Breast epithelium (tissue), 3 donors: ENCODE measurements at regions not wholly inside any gene's neighbourhood (a gene's known extent, or its start where the extent isn't known, plus 50 kb on each side); places are given as distances from the start of the nearest gene placed in this dataset.

Source experiments
- CTCF ChIP-seq, 3 donors: fragments of 450-650 bp; IDR thresholded peaks; one replicate each; pipeline ENCODE4 v1.5.1; 2016 to 2017; ENCODE audit warnings: antibody characterized with exemption in 3 of 3, mild to moderate bottlenecking in 3 of 3, moderate library complexity in 3 of 3
- POLR2A ChIP-seq: fragments of 450-650 bp; IDR thresholded peaks from one replicate; pipeline ENCODE4 v1.6.1; 2016; ENCODE audit warnings: antibody characterized with exemption, mild to moderate bottlenecking, moderate library complexity
- POLR2AphosphoS5 ChIP-seq, 3 donors: sonication (generic); formaldehyde crosslinking; IDR thresholded peaks; one replicate each; pipeline ENCODE4 v1.6.1; 2017; ENCODE audit warnings: antibody characterized with exemption in 3 of 3

GRCh38 chr5:168017313-168017712, 274.1 kb upstream of the WWC1 start:
- TF ChIP-seq CTCF (IDR thresholded peaks at IDR 0.05) (no peak), POLR2A (no peak), POLR2AphosphoS5 (IDR thresholded peaks at IDR 0.05) (no peak)
